ENCODE measurements at regions not wholly inside any gene's neighbourhood (a gene's known extent, or its start where the extent isn't known, plus 50 kb on each side); places are given as distances from the start of the nearest gene placed in this dataset.

DNA sequence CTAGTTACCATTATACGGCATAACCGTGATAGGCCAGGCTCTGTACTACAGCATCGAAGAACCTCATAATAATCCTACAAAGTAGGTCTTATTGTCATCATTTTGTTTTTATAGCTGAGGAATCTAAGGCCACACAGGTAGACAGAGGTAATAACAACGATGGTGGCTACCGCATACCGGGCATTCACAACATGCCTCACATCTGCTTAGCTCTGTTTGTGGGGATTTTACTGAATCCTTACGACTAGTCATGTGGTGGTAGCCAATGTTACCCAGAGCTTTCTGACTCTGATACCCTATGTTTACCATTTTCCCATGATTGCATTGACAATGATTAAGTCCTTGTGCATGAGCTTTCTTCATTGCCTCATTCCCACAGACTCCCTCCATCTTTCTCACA, 269.4 kb downstream of the TCF7L2 start:
- in situ Hi-C loops (cut with HindIII; ENCODE audit: low sequenced_read_pairs): no loop called here
- no peak for DNase-seq (ENCODE audit: low read depth, low spot score)
- no peak overlapping the region for H3K4me3 ChIP-seq (ENCODE audit: low read depth, low read length)
- TF ChIP-seq, protein P1, sequence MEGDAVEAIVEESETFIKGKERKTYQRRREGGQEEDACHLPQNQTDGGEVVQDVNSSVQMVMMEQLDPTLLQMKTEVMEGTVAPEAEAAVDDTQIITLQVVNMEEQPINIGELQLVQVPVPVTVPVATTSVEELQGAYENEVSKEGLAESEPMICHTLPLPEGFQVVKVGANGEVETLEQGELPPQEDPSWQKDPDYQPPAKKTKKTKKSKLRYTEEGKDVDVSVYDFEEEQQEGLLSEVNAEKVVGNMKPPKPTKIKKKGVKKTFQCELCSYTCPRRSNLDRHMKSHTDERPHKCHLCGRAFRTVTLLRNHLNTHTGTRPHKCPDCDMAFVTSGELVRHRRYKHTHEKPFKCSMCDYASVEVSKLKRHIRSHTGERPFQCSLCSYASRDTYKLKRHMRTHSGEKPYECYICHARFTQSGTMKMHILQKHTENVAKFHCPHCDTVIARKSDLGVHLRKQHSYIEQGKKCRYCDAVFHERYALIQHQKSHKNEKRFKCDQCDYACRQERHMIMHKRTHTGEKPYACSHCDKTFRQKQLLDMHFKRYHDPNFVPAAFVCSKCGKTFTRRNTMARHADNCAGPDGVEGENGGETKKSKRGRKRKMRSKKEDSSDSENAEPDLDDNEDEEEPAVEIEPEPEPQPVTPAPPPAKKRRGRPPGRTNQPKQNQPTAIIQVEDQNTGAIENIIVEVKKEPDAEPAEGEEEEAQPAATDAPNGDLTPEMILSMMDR (IDR thresholded peaks at IDR 0.05; ENCODE audit: low read depth, low read length): no peak

- peak; percentile 15 for DNase-seq (ENCODE audit: low read depth, low spot score)
- in situ Hi-C loops (cut with HindIII; ENCODE audit: low sequenced_read_pairs): no loop called here
- TF ChIP-seq, protein P1 (IDR thresholded peaks at IDR 0.05; ENCODE audit: low read depth, low read length): no peak
- H3K4me3 ChIP-seq (ENCODE audit: low read depth, low read length): no peak overlapping the region
Measured at GRCh38 chr10:113221756-113222168, 271.7 kb downstream of the TCF7L2 start.

DNA sequence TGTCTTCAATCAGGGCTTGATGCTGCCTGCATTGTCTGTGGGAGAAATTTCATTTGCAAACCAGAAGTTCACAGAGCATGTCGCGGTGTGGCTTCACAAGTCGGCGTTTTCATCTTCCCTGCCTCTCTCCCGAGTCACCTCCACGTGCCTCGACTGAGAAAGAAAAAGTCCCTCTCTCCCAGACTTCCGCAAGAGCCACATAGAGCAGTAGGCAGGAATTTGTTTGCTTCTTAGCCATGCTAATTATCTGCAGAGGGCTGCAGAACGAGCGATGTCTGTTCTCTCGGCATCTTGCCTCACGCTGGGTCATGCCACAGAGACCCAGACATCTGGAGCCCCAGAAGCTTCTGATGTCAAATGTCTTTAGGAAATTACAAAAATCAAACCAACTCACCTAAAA, 272.2 kb downstream of the TCF7L2 start:
- TF ChIP-seq, protein P1 (IDR thresholded peaks at IDR 0.05; ENCODE audit: low read depth, low read length): no peak
- in situ Hi-C loops (cut with HindIII; ENCODE audit: low sequenced_read_pairs): no loop called here
- no peak for DNase-seq (ENCODE audit: low read depth, low spot score)
- H3K4me3 ChIP-seq (ENCODE audit: low read depth, low read length): no peak overlapping the region

- TF ChIP-seq, protein P1 (IDR thresholded peaks at IDR 0.05; ENCODE audit: low read depth, low read length): no peak
- no peak for DNase-seq (ENCODE audit: low read depth, low spot score)
- in situ Hi-C loops (cut with HindIII; ENCODE audit: low sequenced_read_pairs): no loop called here
- H3K4me3 ChIP-seq (ENCODE audit: low read depth, low read length): no peak overlapping the region
Measured at GRCh38 chr10:113225364-113225763, 275.3 kb downstream of the TCF7L2 start.

DNA sequence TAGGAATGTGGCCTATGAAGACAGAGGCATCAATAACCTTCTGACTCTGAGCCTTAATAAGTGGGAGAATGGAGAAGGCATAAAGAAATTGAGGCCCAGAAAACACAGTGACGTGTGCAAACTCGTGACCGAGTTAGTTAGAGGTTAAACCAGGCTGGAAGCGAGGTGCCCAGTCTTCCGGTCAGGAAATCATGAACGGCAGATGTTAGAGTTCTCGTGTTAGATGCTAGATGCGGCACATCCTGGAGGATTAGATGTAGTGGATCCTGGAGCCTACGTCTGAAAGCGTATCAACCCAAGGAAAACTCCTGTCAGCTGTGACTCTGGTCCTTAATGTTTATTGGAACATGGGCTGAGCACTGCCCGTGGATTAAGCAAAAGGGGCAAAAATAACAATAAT, 275.9 kb downstream of the TCF7L2 start:
- TF ChIP-seq, protein P1 (IDR thresholded peaks at IDR 0.05; ENCODE audit: low read depth, low read length): no peak
- in situ Hi-C loops (cut with HindIII; ENCODE audit: low sequenced_read_pairs): no loop called here
- no peak overlapping the region for H3K4me3 ChIP-seq (ENCODE audit: low read depth, low read length)
- no peak for DNase-seq (ENCODE audit: low read depth, low spot score)

DNA sequence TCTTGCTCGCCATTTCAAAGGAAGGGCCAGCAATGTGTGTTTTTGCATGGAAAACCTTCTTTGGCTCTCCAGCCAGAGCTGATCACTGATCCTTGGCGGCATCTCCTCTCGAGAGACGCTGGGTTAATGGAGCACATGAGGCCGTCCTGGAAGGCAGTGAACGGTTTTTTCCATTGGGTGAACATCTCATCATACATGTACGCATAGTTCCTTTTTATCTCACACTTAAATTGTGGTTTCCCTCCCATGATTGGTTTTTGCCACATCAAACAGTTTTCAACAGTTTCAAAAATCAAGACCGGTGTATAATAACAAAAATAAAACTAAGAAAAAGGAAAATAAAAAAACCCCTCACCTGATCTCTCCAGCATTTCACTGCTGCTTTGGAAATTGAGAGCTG, 276.4 kb downstream of the TCF7L2 start:
- TF ChIP-seq, protein P1 (IDR thresholded peaks at IDR 0.05; ENCODE audit: low read depth, low read length): no peak
- no peak overlapping the region for H3K4me3 ChIP-seq (ENCODE audit: low read depth, low read length)
- no peak for DNase-seq (ENCODE audit: low read depth, low spot score)
- in situ Hi-C loops (cut with HindIII; ENCODE audit: low sequenced_read_pairs): no loop called here

Measured in astrocyte of the spinal cord (primary cell).